A549 (cell line): ENCODE measurements at regions not wholly inside any gene's neighbourhood (a gene's known extent, or its start where the extent isn't known, plus 50 kb on each side); places are given as distances from the start of the nearest gene placed in this dataset.

Source experiments
- ATAC-seq, 2 experiments: fragments of 200-7000 bp in 1 of 2; fragments of >200 bp in 1 of 2; cut with Nextera tagmentation in 1 of 2; cut with Tn5 transposase in 1 of 2; 3 replicates each; pipeline versions ENCODE4 v1.8.0 to v1.9.1; 2018 to 2020; ENCODE audit warnings: mild to moderate bottlenecking in 1 of 2, moderate library complexity in 1 of 2
- CTCF ChIA-PET: fragments of 300-600 bp; sonication (Branson Sonifier 250); formaldehyde crosslinking; extraction: SDS; loops from one replicate; lab custom pipeline; 2021; ENCODE audit warnings: antibody characterized with exemption, inconsistent platforms; lab: Yijun Ruan, JAX
- POLR2A ChIA-PET: fragments of 350-600 bp; formaldehyde crosslinking; extraction: SDS; loops from one replicate; lab custom pipeline; 2021; ENCODE audit warnings: antibody characterized with exemption, inconsistent platforms; lab: Yijun Ruan, JAX
- DNase-seq, 2 experiments: peaks; one replicate each; pipeline versions ENCODE4 v3.0.0 to v3.0.0-alpha.2; 2011 to 2016; ENCODE audit warnings: low read depth in 1 of 2, low spot score in 1 of 2
- FAIRE-seq: peaks from 2 replicates; lab custom pipeline; 2011; peaks lifted over from hg19 to GRCh38; lab: Jason Lieb, UNC
- H3K27ac ChIP-seq, 2 experiments: fragments of >200 bp; sonication (Bioruptor Twin); formaldehyde crosslinking; 3 replicates each; pipeline ENCODE4 v1.5.1; 2016 to 2017
- H3K4me1 ChIP-seq: fragments of >200 bp; sonication (Bioruptor Twin); formaldehyde crosslinking; 3 replicates; pipeline ENCODE4 v1.6.1; 2016
- H3K4me2 ChIP-seq: fragments of >200 bp; sonication (Bioruptor Twin); formaldehyde crosslinking; 3 replicates; pipeline ENCODE4 v1.6.1; 2016
- H3K4me3 ChIP-seq: fragments of >200 bp; sonication (Bioruptor Twin); formaldehyde crosslinking; 3 replicates; pipeline ENCODE4 v1.5.1; 2016
- H3K9me3 ChIP-seq: fragments of >200 bp; sonication (Bioruptor Twin); formaldehyde crosslinking; 3 replicates; pipeline ENCODE4 v1.6.1; 2016
- BHLHE40 ChIP-seq: IDR thresholded peaks from 2 replicates; pipeline ENCODE4 v1.6.1; 2012; ENCODE audit warnings: low read depth, low read length, inconsistent platforms
- CBX2 ChIP-seq: fragments of 200-600 bp; sonication (generic); IDR thresholded peaks from 2 replicates; pipeline ENCODE4 v1.6.1; 2016; ENCODE audit warnings: low read depth, mild to moderate bottlenecking, borderline replicate concordance
- CEBPB ChIP-seq, 2 experiments: fragments of >200 bp in 1 of 2; sonication (Bioruptor Twin) in 1 of 2; formaldehyde crosslinking in 1 of 2; IDR thresholded peaks; 2 replicates each; pipeline ENCODE4 v1.6.1; 2012 to 2016
- EHMT2 ChIP-seq: fragments of 200-600 bp; sonication (generic); IDR thresholded peaks from 2 replicates; pipeline ENCODE4 v1.6.1; 2016; ENCODE audit warnings: antibody characterized with exemption, low read depth, mild to moderate bottlenecking, moderate library complexity
- EP300 ChIP-seq, 2 experiments: fragments of >200 bp; sonication (Bioruptor Twin); formaldehyde crosslinking; IDR thresholded peaks; 2 replicates in 1 of 2; 3 replicates in 1 of 2; pipeline ENCODE4 v1.6.1; 2016 to 2017
- ESRRA ChIP-seq: fragments of 150-350 bp; IDR thresholded peaks from 2 replicates; pipeline ENCODE4 v1.6.1; 2014; ENCODE audit warnings: mild to moderate bottlenecking, low read length, borderline replicate concordance
- FOSL2 ChIP-seq, 2 experiments: fragments of 450-650 bp in 1 of 2; fragments of >200 bp in 1 of 2; sonication (Bioruptor Twin) in 1 of 2; formaldehyde crosslinking; IDR thresholded peaks; 2 replicates each; pipeline versions ENCODE4 v1.5.0 to v1.6.1; 2016 to 2020; ENCODE audit warnings: mild to moderate bottlenecking in 1 of 2, moderate library complexity in 1 of 2
- HOXB5 ChIP-seq: fragments of 250-450 bp; sonication (Bioruptor Pico); IDR thresholded peaks from 2 replicates; pipeline ENCODE4 v1.5.0; 2020; ENCODE audit warnings: mild to moderate bottlenecking, moderate library complexity
- JUN ChIP-seq, 2 experiments: fragments of >200 bp; sonication (Bioruptor Twin); formaldehyde crosslinking; IDR thresholded peaks; 2 replicates in 1 of 2; 3 replicates in 1 of 2; pipeline ENCODE4 v1.6.1; 2016 to 2017
- JUNB ChIP-seq: fragments of >200 bp; sonication (Bioruptor Twin); formaldehyde crosslinking; IDR thresholded peaks from 2 replicates; pipeline ENCODE4 v1.6.1; 2016
- KDM1A ChIP-seq: fragments of 200-600 bp; sonication (generic); IDR thresholded peaks from 2 replicates; pipeline ENCODE4 v1.6.1; 2016; ENCODE audit warnings: low read depth, mild to moderate bottlenecking
- KDM5A ChIP-seq: fragments of 200-600 bp; sonication (generic); IDR thresholded peaks from 2 replicates; pipeline ENCODE4 v1.6.1; 2016; ENCODE audit warnings: antibody characterized with exemption, mild to moderate bottlenecking
- MAZ ChIP-seq: fragments of 150-350 bp; IDR thresholded peaks from 2 replicates; pipeline ENCODE4 v1.6.1; 2014; ENCODE audit warnings: antibody characterized with exemption, low read depth, low read length, borderline replicate concordance
- MYC ChIP-seq: IDR thresholded peaks from 2 replicates; pipeline ENCODE4 v1.6.1; 2012; ENCODE audit warnings: mild to moderate bottlenecking, inconsistent platforms, low read length, improper control_type of control experiment, borderline replicate concordance
- NFE2L2 ChIP-seq: fragments of 150-350 bp; conservative IDR thresholded peaks from 2 replicates; pipeline ENCODE4 v1.6.1; 2014; ENCODE audit warnings: low read length
- NPAS2 ChIP-seq: fragments of 250-450 bp; sonication (Bioruptor Pico); IDR thresholded peaks from 2 replicates; pipeline ENCODE4 v1.8.0; 2022; ENCODE audit warnings: mild to moderate bottlenecking, moderate library complexity, borderline replicate concordance
- PHF8 ChIP-seq: fragments of 200-600 bp; sonication (generic); IDR thresholded peaks from 2 replicates; pipeline ENCODE4 v1.6.1; 2016; ENCODE audit warnings: low read depth, mild to moderate bottlenecking, antibody characterized with exemption, moderate library complexity, borderline replicate concordance
- RCOR1 ChIP-seq: fragments of 150-350 bp; IDR thresholded peaks from 2 replicates; pipeline ENCODE4 v1.6.1; 2014; ENCODE audit warnings: antibody characterized with exemption, low read length, low read depth
- RFX5 ChIP-seq: fragments of 450-650 bp; IDR thresholded peaks from 2 replicates; pipeline ENCODE4 v1.7.1; 2014; ENCODE audit warnings: antibody characterized with exemption, mild to moderate bottlenecking, moderate library complexity
- RNF2 ChIP-seq: fragments of 200-600 bp; sonication (generic); IDR thresholded peaks from 2 replicates; pipeline ENCODE4 v1.6.1; 2016; ENCODE audit warnings: low read depth, mild to moderate bottlenecking, antibody characterized with exemption, moderate library complexity, borderline replicate concordance
- SREBF2 ChIP-seq: fragments of 450-650 bp; IDR thresholded peaks from 2 replicates; pipeline ENCODE4 v1.6.1; 2014; ENCODE audit warnings: mild to moderate bottlenecking, moderate library complexity
- ZFP36 ChIP-seq: fragments of 450-650 bp; IDR thresholded peaks from 2 replicates; pipeline ENCODE4 v1.6.1; 2014; ENCODE audit warnings: borderline replicate concordance; ENCODE audit not compliant: partially characterized antibody
- ZNF302 ChIP-seq: fragments of 250-450 bp; sonication (Bioruptor Pico); IDR thresholded peaks from 2 replicates; pipeline ENCODE4 v1.9.0; 2021; ENCODE audit warnings: inconsistent platforms, mild to moderate bottlenecking, moderate library complexity
- ZSCAN20 ChIP-seq: fragments of 250-450 bp; sonication (Bioruptor Pico); IDR thresholded peaks from 2 replicates; pipeline ENCODE4 v1.8.0; 2022; ENCODE audit warnings: mild to moderate bottlenecking, moderate library complexity
- WGBS: methylation state at CpG from one replicate; pipeline ENCODE4 v1.1.6; 2017; ENCODE audit errors: missing lambda C conversion rate; 5-methylcytosine and 5-hydroxymethylcytosine counted together
- TF ChIP-seq, protein P1 (sequence below): IDR thresholded peaks from 2 replicates; pipeline ENCODE4 v1.6.1; 2012
- TF ChIP-seq, protein P2 (sequence below): fragments of 250-450 bp; sonication (Bioruptor Pico); IDR thresholded peaks from 2 replicates; pipeline ENCODE4 v1.5.0; 2021; ENCODE audit warnings: mild to moderate bottlenecking, moderate library complexity, borderline replicate concordance
- TF ChIP-seq, protein P3 (sequence below): fragments of 150-350 bp; IDR thresholded peaks from 2 replicates; pipeline ENCODE4 v1.6.1; 2014; ENCODE audit warnings: low read depth, mild to moderate bottlenecking, low read length
- TF ChIP-seq, protein P4 (sequence below): fragments of 450-650 bp; IDR thresholded peaks from 2 replicates; pipeline ENCODE4 v1.6.1; 2014; ENCODE audit warnings: antibody characterized with exemption

DNA sequence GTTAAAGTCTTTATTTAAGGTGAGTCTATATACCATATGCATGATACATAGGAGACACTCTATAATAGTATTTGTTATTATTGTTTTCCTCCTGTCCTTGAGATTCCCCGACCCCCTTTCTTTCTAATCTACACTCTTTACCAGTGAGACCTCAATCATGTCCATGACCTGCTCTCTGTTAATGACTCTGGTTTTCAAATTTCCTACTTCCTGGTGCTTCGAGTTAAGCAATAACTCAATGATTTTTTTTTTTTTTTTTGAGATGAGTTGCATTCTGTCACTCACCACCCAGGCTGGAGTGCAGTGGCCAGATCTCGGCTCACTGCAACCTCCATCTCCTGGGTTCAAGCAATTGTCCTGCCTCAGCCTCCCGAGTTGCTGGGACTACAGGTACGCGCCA is 574.6 kb upstream of the SLC35B3 start:
- ChIA-PET POLR2A (no interaction called here), CTCF (no interaction called here)
- FAIRE-seq (no peak), DNase-seq (no peak), ATAC-seq (no peak)
- Histone ChIP-seq H3K4me3 (no peak overlapping the region), H3K4me2 (no peak overlapping the region), H3K9me3 (no peaks in the 10 kb centered on the region), H3K4me1 (no peaks in the 10 kb centered on the region), H3K27ac (no peak overlapping the region)
- 31% methylated on average over 6 of the region's 6 CpGs for WGBS
- TF ChIP-seq KDM5A (no peak), NFE2L2 (no peak), JUN (IDR thresholded peaks at IDR 0.05) (no peak), MYC (no peak), RCOR1 (no peak)

DNA sequence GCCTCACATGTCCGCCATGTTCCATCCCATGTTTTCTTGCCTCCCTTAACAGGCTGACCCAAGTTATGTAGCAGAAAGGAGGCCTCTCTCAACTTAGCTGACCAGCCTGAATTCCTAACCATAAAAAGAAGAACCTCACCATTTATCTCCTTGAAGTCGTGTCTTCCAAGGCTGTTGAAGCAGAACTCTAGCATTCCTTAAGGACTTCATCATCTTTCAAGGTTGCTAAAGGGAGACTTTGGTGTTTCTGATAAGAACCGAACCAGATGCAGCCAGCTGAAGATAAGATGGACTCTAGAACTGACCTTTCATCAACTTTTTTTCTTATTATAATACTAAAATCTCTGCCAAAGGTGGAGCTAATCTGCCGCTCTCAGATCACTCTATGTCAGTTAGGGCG is 571.7 kb upstream of the SLC35B3 start:
- no peak for ATAC-seq
- CTCF ChIA-PET = interaction anchor here (1.9 kb wide), 1 partner anchor 24 kb away, joined by 6 read pairs; no protein-coding TSS in a partner anchor
- no peaks in the 10 kb centered on the region for H3K9me3 ChIP-seq
- H3K27ac ChIP-seq = no peak overlapping the region
- no peak overlapping the region for H3K4me3 ChIP-seq
- H3K4me2 ChIP-seq = no peak overlapping the region
- 37% methylated on average over 5 of the region's 5 CpGs for whole genome bisulfite sequencing
- no peaks in the 10 kb centered on the region for H3K4me1 ChIP-seq
- no peak for DNase-seq
- TF ChIP-seq NPAS2 (CRISPR knock-in tag) (no peak), ZSCAN20 (no peak), ESRRA (no peak), SREBF2 (no peak), FOSL2 (IDR thresholded peaks at IDR 0.05) (no peak), FOSL2 (CRISPR knock-in tag; IDR thresholded peaks at IDR 0.05) (no peak), CBX2 (no peak), BHLHE40 (no peak), PHF8 (no peak), NFE2L2 (no peak), CEBPB (IDR thresholded peaks at IDR 0.05) (no peak), JUN (IDR thresholded peaks at IDR 0.05) (no peak)
- TF ChIP-seq, protein P1, sequence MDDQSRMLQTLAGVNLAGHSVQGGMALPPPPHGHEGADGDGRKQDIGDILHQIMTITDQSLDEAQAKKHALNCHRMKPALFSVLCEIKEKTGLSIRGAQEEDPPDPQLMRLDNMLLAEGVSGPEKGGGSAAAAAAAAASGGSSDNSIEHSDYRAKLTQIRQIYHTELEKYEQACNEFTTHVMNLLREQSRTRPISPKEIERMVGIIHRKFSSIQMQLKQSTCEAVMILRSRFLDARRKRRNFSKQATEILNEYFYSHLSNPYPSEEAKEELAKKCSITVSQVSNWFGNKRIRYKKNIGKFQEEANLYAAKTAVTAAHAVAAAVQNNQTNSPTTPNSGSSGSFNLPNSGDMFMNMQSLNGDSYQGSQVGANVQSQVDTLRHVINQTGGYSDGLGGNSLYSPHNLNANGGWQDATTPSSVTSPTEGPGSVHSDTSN = no peak
- TF ChIP-seq, protein P2, sequence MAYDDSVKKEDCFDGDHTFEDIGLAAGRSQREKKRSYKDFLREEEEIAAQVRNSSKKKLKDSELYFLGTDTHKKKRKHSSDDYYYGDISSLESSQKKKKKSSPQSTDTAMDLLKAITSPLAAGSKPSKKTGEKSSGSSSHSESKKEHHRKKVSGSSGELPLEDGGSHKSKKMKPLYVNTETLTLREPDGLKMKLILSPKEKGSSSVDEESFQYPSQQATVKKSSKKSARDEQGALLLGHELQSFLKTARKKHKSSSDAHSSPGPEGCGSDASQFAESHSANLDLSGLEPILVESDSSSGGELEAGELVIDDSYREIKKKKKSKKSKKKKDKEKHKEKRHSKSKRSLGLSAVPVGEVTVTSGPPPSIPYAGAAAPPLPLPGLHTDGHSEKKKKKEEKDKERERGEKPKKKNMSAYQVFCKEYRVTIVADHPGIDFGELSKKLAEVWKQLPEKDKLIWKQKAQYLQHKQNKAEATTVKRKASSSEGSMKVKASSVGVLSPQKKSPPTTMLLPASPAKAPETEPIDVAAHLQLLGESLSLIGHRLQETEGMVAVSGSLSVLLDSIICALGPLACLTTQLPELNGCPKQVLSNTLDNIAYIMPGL (CRISPR knock-in tag) = no peak
- TF ChIP-seq, protein P3, sequence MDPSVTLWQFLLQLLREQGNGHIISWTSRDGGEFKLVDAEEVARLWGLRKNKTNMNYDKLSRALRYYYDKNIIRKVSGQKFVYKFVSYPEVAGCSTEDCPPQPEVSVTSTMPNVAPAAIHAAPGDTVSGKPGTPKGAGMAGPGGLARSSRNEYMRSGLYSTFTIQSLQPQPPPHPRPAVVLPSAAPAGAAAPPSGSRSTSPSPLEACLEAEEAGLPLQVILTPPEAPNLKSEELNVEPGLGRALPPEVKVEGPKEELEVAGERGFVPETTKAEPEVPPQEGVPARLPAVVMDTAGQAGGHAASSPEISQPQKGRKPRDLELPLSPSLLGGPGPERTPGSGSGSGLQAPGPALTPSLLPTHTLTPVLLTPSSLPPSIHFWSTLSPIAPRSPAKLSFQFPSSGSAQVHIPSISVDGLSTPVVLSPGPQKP = no peak
- POLR2A ChIA-PET = no interaction called here
- FAIRE-seq = no peak

DNA sequence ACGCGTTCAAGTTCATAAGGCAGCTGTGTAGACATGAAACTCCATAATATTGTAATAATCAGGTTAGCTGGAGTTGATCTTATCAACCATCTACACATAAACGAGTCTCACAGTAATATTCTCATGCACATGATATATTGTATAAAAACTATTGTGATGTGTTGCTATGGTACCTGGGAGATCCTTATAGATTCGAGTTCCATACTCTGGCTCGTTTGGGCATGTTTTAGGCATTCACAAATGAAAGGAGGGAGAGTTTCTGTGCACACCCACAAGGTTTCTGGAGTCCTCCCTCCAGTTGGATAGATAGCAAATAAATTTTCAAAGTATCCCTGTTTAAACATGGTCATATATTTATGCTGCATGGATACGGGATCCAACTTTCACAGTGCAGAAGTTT is 567.5 kb upstream of the SLC35B3 start:
- ATAC-seq (no peak), DNase-seq (no peak), FAIRE-seq (no peak)
- TF ChIP-seq EP300 (IDR thresholded peaks at IDR 0.05) (no peak), ZFP36 (no peak), MYC (no peak), JUNB (no peak), BHLHE40 (no peak), RNF2 (no peak), EHMT2 (no peak), ZNF302 (CRISPR knock-in tag) (no peak), ZSCAN20 (no peak), HOXB5 (no peak), NPAS2 (CRISPR knock-in tag) (no peak), KDM1A (no peak), RFX5 (no peak), NFE2L2 (no peak), PHF8 (no peak), MAZ (no peak)
- TF ChIP-seq, protein P2 (CRISPR knock-in tag) = no peak
- TF ChIP-seq, protein P4, sequence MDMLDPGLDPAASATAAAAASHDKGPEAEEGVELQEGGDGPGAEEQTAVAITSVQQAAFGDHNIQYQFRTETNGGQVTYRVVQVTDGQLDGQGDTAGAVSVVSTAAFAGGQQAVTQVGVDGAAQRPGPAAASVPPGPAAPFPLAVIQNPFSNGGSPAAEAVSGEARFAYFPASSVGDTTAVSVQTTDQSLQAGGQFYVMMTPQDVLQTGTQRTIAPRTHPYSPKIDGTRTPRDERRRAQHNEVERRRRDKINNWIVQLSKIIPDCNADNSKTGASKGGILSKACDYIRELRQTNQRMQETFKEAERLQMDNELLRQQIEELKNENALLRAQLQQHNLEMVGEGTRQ = no peak
- CTCF ChIA-PET = interaction anchor here (0.5 kb wide), 1 partner anchor 11 kb away, joined by 3 read pairs; no protein-coding TSS in a partner anchor
- Histone ChIP-seq H3K9me3 (no peaks in the 10 kb centered on the region), H3K27ac (no peak overlapping the region), H3K4me3 (no peak overlapping the region), H3K4me1 (no peaks in the 10 kb centered on the region), H3K4me2 (no peak overlapping the region)
- POLR2A ChIA-PET = no interaction called here
- 18% methylated on average over 6 of the region's 6 CpGs for WGBS
